HepG2 (cell line): ENCODE measurements at regions not wholly inside any gene's neighbourhood (a gene's known extent, or its start where the extent isn't known, plus 50 kb on each side); places are given as distances from the start of the nearest gene placed in this dataset.

Source experiments
- ATAC-seq: fragments of 200-7000 bp; cut with Tn5 transposase; 3 replicates; pipeline ENCODE4 v1.9.1; 2020; ENCODE audit warnings: mild to moderate bottlenecking, moderate library complexity
- BruUV-seq: library from RNA; stranded (reverse); fragments of 400-500 nt; replicated peaks from 2 replicates; lab custom pipeline; 2021; lab: Mats Ljungman, UMichigan
- CTCF ChIA-PET: fragments of 300-600 bp; formaldehyde crosslinking; extraction: SDS; loops from one replicate; lab custom pipeline; 2021; ENCODE audit warnings: low total read pairs, inconsistent platforms, low intra/inter-chr PET ratio; lab: Yijun Ruan, JAX
- POLR2A ChIA-PET: fragments of 350-600 bp; sonication (Branson Sonifier 250); formaldehyde crosslinking; loops from one replicate; lab custom pipeline; 2020; ENCODE audit warnings: antibody characterized with exemption, inconsistent platforms; lab: Yijun Ruan, JAX
- DNase-seq: peaks from one replicate; pipeline ENCODE4 v3.0.0-alpha.2; 2015; ENCODE audit warnings: low spot score
- FAIRE-seq: peaks from 3 replicates; lab custom pipeline; 2011; peaks lifted over from hg19 to GRCh38; lab: Jason Lieb, UNC
- H2AFZ ChIP-seq: one replicate; pipeline ENCODE4 v1.6.1; 2011; ENCODE audit warnings: low read length, inconsistent platforms
- H3K27ac ChIP-seq: fragments of 300-600 bp; 3 replicates; pipeline ENCODE4 v1.8.0; 2011; ENCODE audit warnings: mixed run types, mild to moderate bottlenecking, mixed read lengths, low read length, inconsistent platforms; ENCODE audit not compliant: insufficient read depth; ENCODE audit errors: extremely low read length
- H3K27me3 ChIP-seq, 2 experiments: fragments of 200-600 bp in 1 of 2; 2 replicates in 1 of 2; 3 replicates in 1 of 2; pipeline versions ENCODE4 v1.6.0 to v1.8.0; 2011; ENCODE audit warnings: low read length in 2 of 2, mild to moderate bottlenecking in 2 of 2, moderate library complexity in 2 of 2, inconsistent platforms in 1 of 2; ENCODE audit not compliant: insufficient read depth in 2 of 2, control insufficient read depth in 1 of 2
- H3K36me3 ChIP-seq, 2 experiments: fragments of 200-600 bp in 1 of 2; replicated peaks in 1 of 2; 2 replicates in 1 of 2; 3 replicates in 1 of 2; pipeline versions ENCODE4 v1.5.1 to v1.8.0; 2011; ENCODE audit warnings: low read length in 2 of 2, inconsistent platforms in 1 of 2; ENCODE audit not compliant: insufficient read depth in 2 of 2, control insufficient read depth in 1 of 2
- H3K4me1 ChIP-seq: 2 replicates; pipeline ENCODE4 v1.5.1; 2012; ENCODE audit warnings: low read length, inconsistent platforms; ENCODE audit not compliant: insufficient read depth
- H3K4me2 ChIP-seq: 2 replicates; pipeline ENCODE4 v1.6.0; 2011; ENCODE audit warnings: low read depth, low read length, inconsistent platforms
- H3K4me3 ChIP-seq, 3 experiments: fragments of 200-600 bp in 1 of 3; sonication (generic), shearing (Covaris generic) in 1 of 3; replicated peaks in 1 of 3; 2 replicates each; pipeline ENCODE4 v1.5.1; 2011 to 2016; ENCODE audit warnings: low read length in 3 of 3, inconsistent platforms in 2 of 3, low read depth in 2 of 3, mild to moderate bottlenecking in 2 of 3, control low read depth in 1 of 3, mixed read lengths in 1 of 3; ENCODE audit not compliant: insufficient read depth in 1 of 3
- H3K79me2 ChIP-seq: one replicate; pipeline ENCODE4 v1.6.1; 2011; ENCODE audit warnings: low read length, inconsistent platforms; ENCODE audit not compliant: insufficient read depth
- H3K9ac ChIP-seq: 2 replicates; pipeline ENCODE4 v1.6.0; 2011; ENCODE audit warnings: mild to moderate bottlenecking, low read depth, low read length, inconsistent platforms; ENCODE audit not compliant: insufficient read depth
- H3K9me3 ChIP-seq: 2 replicates; pipeline ENCODE4 v1.5.1; 2012; ENCODE audit warnings: mild to moderate bottlenecking, low read length
- H4K20me1 ChIP-seq: 2 replicates; pipeline ENCODE4 v1.6.0; 2011; ENCODE audit warnings: inconsistent platforms, mild to moderate bottlenecking, low read length, moderate library complexity; ENCODE audit not compliant: insufficient read depth
- BORCS8-MEF2B ChIP-seq: sonication (generic); formaldehyde crosslinking; IDR thresholded peaks from 2 replicates; pipeline ENCODE4 v1.8.0; 2022; ENCODE audit warnings: mild to moderate bottlenecking, missing genetic modification reagents
- DPF2 ChIP-seq: sonication (generic); formaldehyde crosslinking; IDR thresholded peaks from 2 replicates; pipeline ENCODE4 v1.4.0; 2020; ENCODE audit warnings: mild to moderate bottlenecking, low read depth, missing genetic modification reagents, borderline replicate concordance
- HOXA9 ChIP-seq: sonication (generic); formaldehyde crosslinking; IDR thresholded peaks from 2 replicates; pipeline ENCODE4 v1.8.1; 2022; ENCODE audit warnings: missing genetic modification reagents, mild to moderate bottlenecking, moderate library complexity, borderline replicate concordance
- ZBTB49 ChIP-seq: sonication (generic); formaldehyde crosslinking; IDR thresholded peaks from 2 replicates; pipeline ENCODE4 v1.4.0; 2020; ENCODE audit warnings: missing genetic modification reagents, borderline replicate concordance
- ZKSCAN5 ChIP-seq: sonication (generic); formaldehyde crosslinking; IDR thresholded peaks from 2 replicates; pipeline ENCODE4 v1.5.1; 2020; ENCODE audit warnings: mild to moderate bottlenecking, missing genetic modification reagents
- ZNF670 ChIP-seq: sonication (generic); formaldehyde crosslinking; IDR thresholded peaks from 2 replicates; pipeline ENCODE4 v1.8.0; 2022; ENCODE audit warnings: mild to moderate bottlenecking, missing genetic modification reagents, borderline replicate concordance
- ZSCAN31 ChIP-seq: sonication (generic); formaldehyde crosslinking; IDR thresholded peaks from 2 replicates; pipeline ENCODE4 v1.5.0; 2020; ENCODE audit warnings: low read depth, mild to moderate bottlenecking, missing genetic modification reagents
- WGBS: methylation state at CpG from one replicate; pipeline ENCODE4 v1.1.6; 2017; ENCODE audit warnings: low lambda C conversion rate; 5-methylcytosine and 5-hydroxymethylcytosine counted together
- in situ Hi-C: cut with HindIII; loops from 2 replicates; pipeline ENCODE4 v1.10.0; 2017; ENCODE audit warnings: low pct_unique_long_range_greater_than_20kb; ENCODE audit not compliant: extremely low pct_ligation_motif_present
- intact Hi-C: fragments of 100-400 bp; cut with micrococcal nuclease; formaldehyde crosslinking; loops from one replicate; pipeline ENCODE4 v1.10.0; 2022; ENCODE audit not compliant: unreplicated experiment

- TF ChIP-seq ZKSCAN5 (no peak), BORCS8-MEF2B (CRISPR knock-in tag) (peak; percentile 73; the same call in 1 of the 2 replicates), ZBTB49 (peak; percentile 53; the same call in 1 of the 2 replicates)
Measured at GRCh38 chr15:89419370-89419984, 76.9 kb downstream of the RHCG start (continued).

GRCh38 chr15:89417206-89417725 lies 79.1 kb downstream of the RHCG start:
- no peak overlapping the region for H2AFZ ChIP-seq
- no peaks in the 10 kb centered on the region for H3K36me3 ChIP-seq
- H3K9ac ChIP-seq, result no peak overlapping the region
- H3K4me2 ChIP-seq, result no peak overlapping the region
- intact Hi-C loops, result loop anchor here (2.0 to 5.0 kb wide), 2 partner anchors 14 to 60 kb away; no protein-coding TSS in a partner anchor
- POLR2A ChIA-PET, result no interaction called here
- FAIRE-seq, result no peak
- no peak overlapping the region for H3K4me3 ChIP-seq
- no peaks in the 10 kb centered on the region for H3K79me2 ChIP-seq
- no peak overlapping the region for H3K27ac ChIP-seq
- no peaks in the 10 kb centered on the region for H3K9me3 ChIP-seq
- H3K27me3 ChIP-seq, result peaks cover 2 to 23% of the 10 kb centered on the region in 2 experiments; a peak in 4 of 5 replicates
- DNase-seq, result no peak
- no peak for ATAC-seq
- CTCF ChIA-PET, result interaction anchor here (2.5 kb wide), 1 partner anchor 13 kb away, joined by 20 read pairs; no protein-coding TSS in a partner anchor
- H4K20me1 ChIP-seq, result no peaks in the 10 kb centered on the region; the same call in 1 of the 2 replicates
- no peaks in the 10 kb centered on the region for H3K4me1 ChIP-seq
- in situ Hi-C loops, result no loop called here
- WGBS, result 17% methylated on average over 19 of the region's 22 CpGs
- TF ChIP-seq ZSCAN31 (CRISPR knock-in tag) (no peak), ZNF670 (no peak), HOXA9 (CRISPR knock-in tag) (no peak), DPF2 (no peak)
- TF ChIP-seq, all 625 proteins: peak for 0
- no TSS peak for BruUV-seq
